ENCODE measurements at regions not wholly inside any gene's neighbourhood (a gene's known extent, or its start where the extent isn't known, plus 50 kb on each side); places are given as distances from the start of the nearest gene placed in this dataset.
"Not testable (repeated sequence)": the region's sequence is repeated elsewhere in the genome, so short reads cannot be mapped to it uniquely, and the experiment has no call there.

DNA sequence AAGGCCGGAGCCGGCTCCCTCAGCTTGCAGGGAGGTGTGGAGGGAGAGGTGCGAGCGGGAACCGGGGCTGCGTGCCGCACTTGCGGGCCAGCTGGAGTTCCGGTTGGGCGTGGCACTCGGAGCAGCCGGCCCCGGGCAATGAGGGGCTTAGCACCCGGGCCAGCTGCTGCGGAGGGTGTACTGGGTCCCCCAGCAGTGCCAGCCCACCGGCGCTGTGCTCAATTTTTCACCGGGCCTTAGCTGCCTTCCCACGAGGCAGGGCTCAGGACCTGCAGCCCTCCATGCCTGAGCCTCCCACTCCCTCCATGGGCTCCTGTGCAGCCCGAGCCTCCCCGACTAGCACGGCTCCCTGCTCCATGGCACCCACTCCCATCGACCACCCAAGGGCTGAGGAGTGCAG lies 62.2 kb upstream of the ANKRD55 start:
- not testable (repeated sequence) for H3K9ac ChIP-seq (ENCODE audit: low read length); H3K9me2 ChIP-seq (ENCODE audit: insufficient read depth, low read length); H2AFZ ChIP-seq (ENCODE audit: low read depth, low read length); H3K27ac ChIP-seq (ENCODE audit: low read length); H3K4me3 ChIP-seq (ENCODE audit: low read length); H3F3A ChIP-seq (ENCODE audit: insufficient read depth, low read length, poor library complexity, severe bottlenecking); H3K4me2 ChIP-seq (ENCODE audit: low read length); H3K36me3 ChIP-seq (ENCODE audit: insufficient read depth, low read length); H3K9me3 ChIP-seq (ENCODE audit: low read length); H4K20me1 ChIP-seq (ENCODE audit: insufficient read depth); H3K27me3 ChIP-seq (ENCODE audit: insufficient read depth, low read depth, low read length); H3K79me2 ChIP-seq (replicated peaks; ENCODE audit: insufficient read depth, low read length)

DNA sequence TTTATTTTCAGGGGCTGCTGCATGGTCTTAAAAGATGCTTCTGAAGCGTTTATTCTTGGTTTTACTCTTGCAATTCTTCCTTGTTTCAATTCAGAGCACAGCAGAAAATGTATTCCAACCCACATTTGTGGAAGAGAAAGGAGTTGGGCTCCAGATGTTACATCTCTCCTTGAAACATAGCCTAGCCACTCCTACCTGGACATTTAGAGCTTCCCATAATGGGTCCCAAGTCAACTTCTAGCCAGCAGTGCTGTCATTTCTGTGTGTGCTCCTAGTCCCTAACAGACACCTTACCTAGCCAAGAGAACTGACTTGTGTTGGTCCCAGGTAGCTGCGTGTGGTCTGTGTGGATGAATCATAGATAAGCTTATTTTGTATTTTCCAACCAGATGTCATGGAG lies 61.2 kb upstream of the ANKRD55 start:
- no peaks in the 10 kb centered on the region for H3K27me3 ChIP-seq (ENCODE audit: insufficient read depth, low read depth, low read length)
- no peak overlapping the region for H2AFZ ChIP-seq (ENCODE audit: low read depth, low read length)
- no peaks in the 10 kb centered on the region for H3F3A ChIP-seq (ENCODE audit: insufficient read depth, low read length, poor library complexity, severe bottlenecking)
- TF ChIP-seq MXI1 (conservative IDR thresholded peaks at IDR 0.05; ENCODE audit: poor library complexity, severe bottlenecking) (no peak), EZH2 (IDR thresholded peaks at IDR 0.05; ENCODE audit: borderline replicate concordance, insufficient read depth, low read length, poor library complexity, severe bottlenecking) (no peak)
- H3K4me2 ChIP-seq (ENCODE audit: low read length), result no peak overlapping the region
- H3K9me2 ChIP-seq (ENCODE audit: insufficient read depth, low read length), result no peaks in the 10 kb centered on the region
- no peaks in the 10 kb centered on the region for H3K36me3 ChIP-seq (ENCODE audit: insufficient read depth, low read length)
- no peaks in the 10 kb centered on the region for H3K9me3 ChIP-seq (ENCODE audit: low read length)
- no peaks in the 10 kb centered on the region for H4K20me1 ChIP-seq (ENCODE audit: insufficient read depth)
- H3K9ac ChIP-seq (ENCODE audit: low read length), result no peak overlapping the region
- no peaks in the 10 kb centered on the region for H3K79me2 ChIP-seq (replicated peaks; ENCODE audit: insufficient read depth, low read length)
- H3K27ac ChIP-seq (ENCODE audit: low read length), result no peak overlapping the region
- no peak overlapping the region for H3K4me3 ChIP-seq (ENCODE audit: low read length)

DNA sequence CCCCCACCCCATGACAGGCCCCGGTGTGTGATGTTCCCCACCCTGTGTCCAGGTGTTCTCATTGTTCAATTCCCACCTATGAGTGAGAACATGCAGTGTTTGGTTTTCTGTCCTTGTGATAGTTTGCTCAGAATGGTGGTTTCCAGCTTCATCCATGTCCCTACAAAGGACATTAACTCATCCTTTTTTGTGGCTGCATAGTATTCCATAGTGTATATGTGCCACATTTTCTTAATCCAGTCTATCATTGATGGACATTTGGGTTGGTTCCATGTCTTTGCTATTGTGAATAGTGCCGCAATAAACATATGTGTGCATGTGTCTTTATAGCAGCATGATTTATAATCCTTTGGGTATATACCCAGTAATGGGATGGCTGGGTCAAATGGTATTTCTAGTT lies 59.7 kb upstream of the ANKRD55 start:
- not testable (repeated sequence) for H2AFZ ChIP-seq (ENCODE audit: low read depth, low read length); H3K9me2 ChIP-seq (ENCODE audit: insufficient read depth, low read length); H3K9ac ChIP-seq (ENCODE audit: low read length); H3F3A ChIP-seq (ENCODE audit: insufficient read depth, low read length, poor library complexity, severe bottlenecking); H3K4me3 ChIP-seq (ENCODE audit: low read length); H3K4me2 ChIP-seq (ENCODE audit: low read length); H3K79me2 ChIP-seq (replicated peaks; ENCODE audit: insufficient read depth, low read length); H3K36me3 ChIP-seq (ENCODE audit: insufficient read depth, low read length); H4K20me1 ChIP-seq (ENCODE audit: insufficient read depth); H3K27me3 ChIP-seq (ENCODE audit: insufficient read depth, low read depth, low read length); H3K27ac ChIP-seq (ENCODE audit: low read length); H3K9me3 ChIP-seq (ENCODE audit: low read length)

DNA sequence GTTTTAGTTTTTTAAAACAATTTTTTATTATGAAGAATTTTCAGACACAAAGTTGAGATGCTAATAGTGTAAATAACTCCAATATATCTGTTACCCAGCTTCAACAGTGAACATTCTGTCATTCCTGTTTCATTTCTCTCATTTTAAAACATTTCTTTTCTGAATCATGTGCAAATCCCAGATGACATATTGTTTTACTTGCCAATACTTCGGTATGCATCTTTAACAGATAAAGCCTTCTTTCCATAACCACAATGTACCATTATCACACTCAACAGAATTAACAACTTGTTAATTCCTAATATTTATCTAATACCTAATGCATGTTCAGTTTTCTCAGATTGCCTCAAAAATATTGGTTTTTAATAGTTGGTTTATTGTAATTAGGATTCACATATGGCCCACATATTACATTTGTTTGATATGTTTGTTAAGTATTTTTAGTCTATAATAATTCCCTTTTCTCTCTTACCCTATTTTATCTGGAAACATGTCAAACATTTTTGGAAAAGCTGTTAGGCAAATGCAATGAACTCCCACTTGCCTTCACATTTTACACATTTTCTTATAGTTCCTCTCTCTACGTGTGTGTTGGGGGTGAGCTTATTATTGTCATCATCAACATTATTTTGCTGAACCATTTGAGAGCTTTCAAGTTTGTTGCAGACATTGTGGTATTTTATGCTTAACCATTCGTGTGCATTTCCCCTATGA lies 58.7 kb upstream of the ANKRD55 start:
- Histone ChIP-seq H3K27ac (ENCODE audit: low read length) (no peak overlapping the region), H3K4me3 (ENCODE audit: low read length) (no peak overlapping the region), H2AFZ (ENCODE audit: low read depth, low read length) (no peak overlapping the region), H3K9me2 (ENCODE audit: insufficient read depth, low read length) (no peaks in the 10 kb centered on the region), H3K9ac (ENCODE audit: low read length) (no peak overlapping the region), H4K20me1 (ENCODE audit: insufficient read depth) (no peaks in the 10 kb centered on the region), H3K4me2 (ENCODE audit: low read length) (no peak overlapping the region), H3F3A (ENCODE audit: insufficient read depth, low read length, poor library complexity, severe bottlenecking) (no peaks in the 10 kb centered on the region), H3K36me3 (ENCODE audit: insufficient read depth, low read length) (no peaks in the 10 kb centered on the region), H3K79me2 (replicated peaks; ENCODE audit: insufficient read depth, low read length) (no peaks in the 10 kb centered on the region), H3K27me3 (ENCODE audit: insufficient read depth, low read depth, low read length) (no peaks in the 10 kb centered on the region), H3K9me3 (ENCODE audit: low read length) (no peaks in the 10 kb centered on the region)
- TF ChIP-seq, protein P1, sequence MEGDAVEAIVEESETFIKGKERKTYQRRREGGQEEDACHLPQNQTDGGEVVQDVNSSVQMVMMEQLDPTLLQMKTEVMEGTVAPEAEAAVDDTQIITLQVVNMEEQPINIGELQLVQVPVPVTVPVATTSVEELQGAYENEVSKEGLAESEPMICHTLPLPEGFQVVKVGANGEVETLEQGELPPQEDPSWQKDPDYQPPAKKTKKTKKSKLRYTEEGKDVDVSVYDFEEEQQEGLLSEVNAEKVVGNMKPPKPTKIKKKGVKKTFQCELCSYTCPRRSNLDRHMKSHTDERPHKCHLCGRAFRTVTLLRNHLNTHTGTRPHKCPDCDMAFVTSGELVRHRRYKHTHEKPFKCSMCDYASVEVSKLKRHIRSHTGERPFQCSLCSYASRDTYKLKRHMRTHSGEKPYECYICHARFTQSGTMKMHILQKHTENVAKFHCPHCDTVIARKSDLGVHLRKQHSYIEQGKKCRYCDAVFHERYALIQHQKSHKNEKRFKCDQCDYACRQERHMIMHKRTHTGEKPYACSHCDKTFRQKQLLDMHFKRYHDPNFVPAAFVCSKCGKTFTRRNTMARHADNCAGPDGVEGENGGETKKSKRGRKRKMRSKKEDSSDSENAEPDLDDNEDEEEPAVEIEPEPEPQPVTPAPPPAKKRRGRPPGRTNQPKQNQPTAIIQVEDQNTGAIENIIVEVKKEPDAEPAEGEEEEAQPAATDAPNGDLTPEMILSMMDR (IDR thresholded peaks at IDR 0.05; ENCODE audit: poor library complexity, severe bottlenecking), result no peak
- TF ChIP-seq, protein P2, sequence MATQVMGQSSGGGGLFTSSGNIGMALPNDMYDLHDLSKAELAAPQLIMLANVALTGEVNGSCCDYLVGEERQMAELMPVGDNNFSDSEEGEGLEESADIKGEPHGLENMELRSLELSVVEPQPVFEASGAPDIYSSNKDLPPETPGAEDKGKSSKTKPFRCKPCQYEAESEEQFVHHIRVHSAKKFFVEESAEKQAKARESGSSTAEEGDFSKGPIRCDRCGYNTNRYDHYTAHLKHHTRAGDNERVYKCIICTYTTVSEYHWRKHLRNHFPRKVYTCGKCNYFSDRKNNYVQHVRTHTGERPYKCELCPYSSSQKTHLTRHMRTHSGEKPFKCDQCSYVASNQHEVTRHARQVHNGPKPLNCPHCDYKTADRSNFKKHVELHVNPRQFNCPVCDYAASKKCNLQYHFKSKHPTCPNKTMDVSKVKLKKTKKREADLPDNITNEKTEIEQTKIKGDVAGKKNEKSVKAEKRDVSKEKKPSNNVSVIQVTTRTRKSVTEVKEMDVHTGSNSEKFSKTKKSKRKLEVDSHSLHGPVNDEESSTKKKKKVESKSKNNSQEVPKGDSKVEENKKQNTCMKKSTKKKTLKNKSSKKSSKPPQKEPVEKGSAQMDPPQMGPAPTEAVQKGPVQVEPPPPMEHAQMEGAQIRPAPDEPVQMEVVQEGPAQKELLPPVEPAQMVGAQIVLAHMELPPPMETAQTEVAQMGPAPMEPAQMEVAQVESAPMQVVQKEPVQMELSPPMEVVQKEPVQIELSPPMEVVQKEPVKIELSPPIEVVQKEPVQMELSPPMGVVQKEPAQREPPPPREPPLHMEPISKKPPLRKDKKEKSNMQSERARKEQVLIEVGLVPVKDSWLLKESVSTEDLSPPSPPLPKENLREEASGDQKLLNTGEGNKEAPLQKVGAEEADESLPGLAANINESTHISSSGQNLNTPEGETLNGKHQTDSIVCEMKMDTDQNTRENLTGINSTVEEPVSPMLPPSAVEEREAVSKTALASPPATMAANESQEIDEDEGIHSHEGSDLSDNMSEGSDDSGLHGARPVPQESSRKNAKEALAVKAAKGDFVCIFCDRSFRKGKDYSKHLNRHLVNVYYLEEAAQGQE (IDR thresholded peaks at IDR 0.05; ENCODE audit: borderline replicate concordance), result no peak
- no peak for TF ChIP-seq TAF1 (IDR thresholded peaks at IDR 0.05; ENCODE audit: low read depth)
- TF ChIP-seq SMC3 (conservative IDR thresholded peaks at IDR 0.05; ENCODE audit: poor library complexity), result no peak
- no peak for TF ChIP-seq POLR2AphosphoS5 (IDR thresholded peaks at IDR 0.05)
- no peak for TF ChIP-seq EZH2 (IDR thresholded peaks at IDR 0.05; ENCODE audit: borderline replicate concordance, insufficient read depth, low read length, poor library complexity, severe bottlenecking)
- TF ChIP-seq RAD21 (conservative IDR thresholded peaks at IDR 0.05), result no peak
- TF ChIP-seq MXI1 (conservative IDR thresholded peaks at IDR 0.05; ENCODE audit: poor library complexity, severe bottlenecking), result no peak
- TF ChIP-seq EP300 (conservative IDR thresholded peaks at IDR 0.05; ENCODE audit: poor library complexity, severe bottlenecking), result no peak
